ENCODE measurements at regions not wholly inside any gene's neighbourhood (a gene's known extent, or its start where the extent isn't known, plus 50 kb on each side); places are given as distances from the start of the nearest gene placed in this dataset.
A peak's percentile ranks its signal among the peaks of the same experiment; 100 is the strongest.

- no peak for TF ChIP-seq POLR2A (IDR thresholded peaks at IDR 0.05)
- TF ChIP-seq CTCF (IDR thresholded peaks at IDR 0.05): no peak
- no peak for TF ChIP-seq POLR2AphosphoS5 (IDR thresholded peaks at IDR 0.05)
- intact Hi-C loops (cut with DNase I; ENCODE audit: low total_unique reads): no loop called here
- H3K4me1 ChIP-seq: no peaks in the 10 kb centered on the region
- H3K9me3 ChIP-seq: peaks cover 0 to 5% of the 10 kb centered on the region in 2 donors
- H3K27ac ChIP-seq: no peak overlapping the region
- no peak overlapping the region for H3K4me3 ChIP-seq
- no peak for DNase-seq (ENCODE audit: low spot score in 2 of 2)
- H3K36me3 ChIP-seq: no peaks in the 10 kb centered on the region
- H3K27me3 ChIP-seq: no peaks in the 10 kb centered on the region
These were observed 489.1 kb downstream of the RMST start for GRCh38 chr12:97951717-97952116.

GRCh38 chr12:97957109-97957508 lies 494.5 kb downstream of the RMST start:
- TF ChIP-seq CTCF (IDR thresholded peaks at IDR 0.05) (no peak), POLR2A (IDR thresholded peaks at IDR 0.05) (no peak), POLR2AphosphoS5 (IDR thresholded peaks at IDR 0.05) (no peak)
- Histone ChIP-seq H3K4me1 (no peaks in the 10 kb centered on the region), H3K4me3 (no peak overlapping the region), H3K27me3 (no peaks in the 10 kb centered on the region), H3K27ac (no peak overlapping the region), H3K9me3 (peaks cover 8 to 16% of the 10 kb centered on the region in 2 donors), H3K36me3 (no peaks in the 10 kb centered on the region)
- intact Hi-C loops (cut with DNase I; ENCODE audit: low total_unique reads): no loop called here
- DNase-seq (ENCODE audit: low spot score in 2 of 2): no peak

GRCh38 chr12:97960225-97960624 lies 497.6 kb downstream of the RMST start:
- DNase-seq (ENCODE audit: low spot score in 2 of 2): no peak
- Histone ChIP-seq H3K36me3 (no peaks in the 10 kb centered on the region), H3K4me3 (no peak overlapping the region), H3K27me3 (no peaks in the 10 kb centered on the region), H3K9me3 (peaks cover 8 to 16% of the 10 kb centered on the region in 2 donors), H3K4me1 (no peaks in the 10 kb centered on the region), H3K27ac (no peak overlapping the region)
- intact Hi-C loops (cut with DNase I; ENCODE audit: low total_unique reads): loop anchor here (2.0 kb wide), 1 partner anchor 23 kb away; no protein-coding TSS in a partner anchor
- TF ChIP-seq CTCF (IDR thresholded peaks at IDR 0.05): no peak

GRCh38 chr12:97960741-97961608 lies 498.4 kb downstream of the RMST start:
- no peaks in the 10 kb centered on the region for H3K36me3 ChIP-seq
- no peaks in the 10 kb centered on the region for H3K4me1 ChIP-seq
- TF ChIP-seq CTCF (IDR thresholded peaks at IDR 0.05): peak in 2 of 3 donors; percentile 46 to 48
- no peak for TF ChIP-seq POLR2A (IDR thresholded peaks at IDR 0.05)
- no peak for TF ChIP-seq POLR2AphosphoS5 (IDR thresholded peaks at IDR 0.05)
- H3K4me3 ChIP-seq: no peak overlapping the region
- H3K27ac ChIP-seq: no peak overlapping the region
- H3K9me3 ChIP-seq: peaks cover 8 to 16% of the 10 kb centered on the region in 2 donors
- no peak for DNase-seq (ENCODE audit: low spot score in 2 of 2)
- H3K27me3 ChIP-seq: no peaks in the 10 kb centered on the region
- intact Hi-C loops (cut with DNase I; ENCODE audit: low total_unique reads): loop anchor here (2.0 kb wide), 1 partner anchor 22 kb away; no protein-coding TSS in a partner anchor

GRCh38 chr12:97967831-97968230 lies 505.2 kb downstream of the RMST start:
- intact Hi-C loops (cut with DNase I; ENCODE audit: low total_unique reads): no loop called here
- Histone ChIP-seq H3K27me3 (no peaks in the 10 kb centered on the region), H3K36me3 (no peaks in the 10 kb centered on the region), H3K9me3 (no peaks in the 10 kb centered on the region), H3K4me1 (no peaks in the 10 kb centered on the region), H3K27ac (no peak overlapping the region), H3K4me3 (no peak overlapping the region)
- TF ChIP-seq POLR2A (IDR thresholded peaks at IDR 0.05) (no peak), POLR2AphosphoS5 (IDR thresholded peaks at IDR 0.05) (no peak), CTCF (IDR thresholded peaks at IDR 0.05) (no peak)
- no peak for DNase-seq (ENCODE audit: low spot score in 2 of 2)

Measured in breast epithelium (tissue), 4 donors.